ENCODE measurements at regions not wholly inside any gene's neighbourhood (a gene's known extent, or its start where the extent isn't known, plus 50 kb on each side); places are given as distances from the start of the nearest gene placed in this dataset.

GRCh38 chr9:89935801-89936200 lies 331.0 kb downstream of the GADD45G start:
- no peaks in the 10 kb centered on the region for H3K4me1 ChIP-seq (ENCODE audit: control insufficient read depth, insufficient read depth, low read length)
- ChIA-PET POLR2A (no interaction called here), CTCF (interaction anchor here (0.6 kb wide), 1 partner anchor 88 kb away, joined by 3 read pairs; no protein-coding TSS in a partner anchor)
- H3K36me3 ChIP-seq (ENCODE audit: control insufficient read depth in 2 of 2, insufficient read depth in 1 of 2, low read length in 2 of 2): no peaks in the 10 kb centered on the region
- no peaks in the 10 kb centered on the region for H3K9me3 ChIP-seq (ENCODE audit: control insufficient read depth, insufficient read depth, low read depth, low read length)
- TF ChIP-seq ZNF280C (tag by site-specific recombination; IDR thresholded peaks at IDR 0.05): no peak
- TF ChIP-seq ZNF26 (tag by site-specific recombination; IDR thresholded peaks at IDR 0.05): no peak
- no peak for TF ChIP-seq ZXDB (tag by site-specific recombination; IDR thresholded peaks at IDR 0.05)
- no peak for TF ChIP-seq ZNF558 (tag by site-specific recombination; IDR thresholded peaks at IDR 0.05)
- TF ChIP-seq MZF1 (tag by site-specific recombination; IDR thresholded peaks at IDR 0.05; ENCODE audit: borderline replicate concordance): no peak
- no peak for TF ChIP-seq RBAK (tag by site-specific recombination; IDR thresholded peaks at IDR 0.05)
- no peak for TF ChIP-seq ZBTB6 (tag by site-specific recombination; IDR thresholded peaks at IDR 0.05)
- TF ChIP-seq ZBTB10 (tag by site-specific recombination; IDR thresholded peaks at IDR 0.05): no peak
- TF ChIP-seq ZFHX2 (tag by site-specific recombination; conservative IDR thresholded peaks at IDR 0.05): no peak
- TF ChIP-seq ZNF138 (tag by site-specific recombination; IDR thresholded peaks at IDR 0.05; ENCODE audit: borderline replicate concordance): no peak
- TF ChIP-seq ZNF433 (tag by site-specific recombination; IDR thresholded peaks at IDR 0.05; ENCODE audit: low read depth): no peak
- no peak for TF ChIP-seq ZBTB48 (tag by site-specific recombination; IDR thresholded peaks at IDR 0.05)
- H3K27ac ChIP-seq (ENCODE audit: extremely low read depth, low read depth, low read length): no peak overlapping the region
- H3K4me3 ChIP-seq (ENCODE audit: low read depth, low read length): no peak overlapping the region

GRCh38 chr9:89937051-89937450 lies 332.2 kb downstream of the GADD45G start:
- H3K9me3 ChIP-seq (ENCODE audit: control insufficient read depth, insufficient read depth, low read depth, low read length): no peaks in the 10 kb centered on the region
- no peak overlapping the region for H3K4me3 ChIP-seq (ENCODE audit: low read depth, low read length)
- no peak for TF ChIP-seq ZNF175 (tag by site-specific recombination; IDR thresholded peaks at IDR 0.05)
- no peak for TF ChIP-seq ZNF121 (tag by site-specific recombination; IDR thresholded peaks at IDR 0.05)
- no peak for TF ChIP-seq ZNF707 (tag by site-specific recombination; IDR thresholded peaks at IDR 0.05)
- no peak for TF ChIP-seq ZFP69B (tag by site-specific recombination; IDR thresholded peaks at IDR 0.05)
- TF ChIP-seq ZBTB8A (tag by site-specific recombination; IDR thresholded peaks at IDR 0.05): no peak
- no peak for TF ChIP-seq HOXD13 (CRISPR knock-in tag; IDR thresholded peaks at IDR 0.05; ENCODE audit: borderline replicate concordance)
- TF ChIP-seq ZNF335 (tag by site-specific recombination; conservative IDR thresholded peaks at IDR 0.05): no peak
- no peak for TF ChIP-seq ZBTB1 (tag by site-specific recombination; IDR thresholded peaks at IDR 0.05)
- no peak for TF ChIP-seq ZNF544 (tag by site-specific recombination; IDR thresholded peaks at IDR 0.05)
- TF ChIP-seq ZNF404 (tag by site-specific recombination; IDR thresholded peaks at IDR 0.05): no peak
- TF ChIP-seq WT1 (tag by site-specific recombination; IDR thresholded peaks at IDR 0.05): no peak
- no peak for TF ChIP-seq ZNF530 (tag by site-specific recombination; IDR thresholded peaks at IDR 0.05; ENCODE audit: low read depth)
- TF ChIP-seq ZNF266 (tag by site-specific recombination; IDR thresholded peaks at IDR 0.05; ENCODE audit: low read depth): no peak
- TF ChIP-seq ZNF112 (tag by site-specific recombination; IDR thresholded peaks at IDR 0.05): no peak
- no peak for TF ChIP-seq ZNF48 (tag by site-specific recombination; IDR thresholded peaks at IDR 0.05)
- TF ChIP-seq ZNF488 (tag by site-specific recombination; IDR thresholded peaks at IDR 0.05): no peak
- H3K27ac ChIP-seq (ENCODE audit: extremely low read depth, low read depth, low read length): no peak overlapping the region
- ChIA-PET POLR2A (interaction anchor here (1.3 kb wide), 1 partner anchor 332 kb away, joined by 3 read pairs; the partner anchor contains the start of gene GADD45G), CTCF (interaction anchor here (0.7 to 1.1 kb wide), 4 partner anchors 8 to 339 kb away, joined by 3 read pairs; no protein-coding TSS in a partner anchor)
- H3K36me3 ChIP-seq (ENCODE audit: control insufficient read depth in 2 of 2, insufficient read depth in 1 of 2, low read length in 2 of 2): no peaks in the 10 kb centered on the region
- peaks cover 7% of the 10 kb centered on the region for H3K4me1 ChIP-seq (ENCODE audit: control insufficient read depth, insufficient read depth, low read length)
